Head of caudate nucleus (tissue), 42 donors: ENCODE measurements at regions not wholly inside any gene's neighbourhood (a gene's known extent, or its start where the extent isn't known, plus 50 kb on each side); places are given as distances from the start of the nearest gene placed in this dataset.
A peak's percentile ranks its signal among the peaks of the same experiment; 100 is the strongest.
"Not testable (repeated sequence)": the region's sequence is repeated elsewhere in the genome, so short reads cannot be mapped to it uniquely, and the experiment has no call there.

Experiments
- DNase-seq, 42 donors: peaks; one replicate each; pipeline versions ENCODE4 v3.0.0 to v3.0.0-alpha.2; 2020 to 2021; ENCODE audit warnings: mixed read lengths in 7 of 42
- intact Hi-C: fragments of 100-400 bp; cut with DNase I; formaldehyde crosslinking; loops from one replicate; pipeline ENCODE4 v1.15.0; 2022

GRCh38 chr2:129481306-129482219, 497.9 kb upstream of the RAB6C start:
- intact Hi-C loops, result no loop called here
- DNase-seq, result no peak

GRCh38 chr2:129482626-129483025, 496.8 kb upstream of the RAB6C start:
- intact Hi-C loops, result no loop called here

GRCh38 chr2:129483366-129483765, 496.1 kb upstream of the RAB6C start:
- peak in 26 of 42 donors; percentile 22 to 75 (median 40) for DNase-seq
- intact Hi-C loops, result no loop called here

More at GRCh38 chr2:129482626-129483025, 496.8 kb upstream of the RAB6C start:
- no peak for DNase-seq

GRCh38 chr2:129484999-129485897, 494.2 kb upstream of the RAB6C start:
- no peak for DNase-seq
- intact Hi-C loops, result no loop called here

- intact Hi-C loops, result no loop called here
- no peak for DNase-seq
These were observed 491.1 kb upstream of the RAB6C start for GRCh38 chr2:129488376-129488775.

- DNase-seq, result no peak
- intact Hi-C loops, result no loop called here
These were observed 488.8 kb upstream of the RAB6C start for GRCh38 chr2:129490641-129491040.

GRCh38 chr2:129491308-129491707, 488.2 kb upstream of the RAB6C start:
- intact Hi-C loops, result no loop called here
- no peak for DNase-seq

- no peak for DNase-seq
- intact Hi-C loops, result no loop called here
These were observed 486.9 kb upstream of the RAB6C start for GRCh38 chr2:129492548-129492947.

GRCh38 chr2:129499747-129500146, 479.7 kb upstream of the RAB6C start:
- DNase-seq, result no peak
- intact Hi-C loops, result no loop called here

- DNase-seq, result no peak
- intact Hi-C loops, result no loop called here
These were observed 476.7 kb upstream of the RAB6C start for GRCh38 chr2:129502781-129503180.

- DNase-seq, result no peak
- intact Hi-C loops, result no loop called here
These were observed 474.8 kb upstream of the RAB6C start for GRCh38 chr2:129504646-129505045.

GRCh38 chr2:129518937-129519336, 460.5 kb upstream of the RAB6C start:
- intact Hi-C loops, result no loop called here
- no peak for DNase-seq

GRCh38 chr2:129532158-129532557, 447.3 kb upstream of the RAB6C start:
- intact Hi-C loops, DNase-seq: not testable (repeated sequence)

GRCh38 chr2:129548880-129549279, 430.6 kb upstream of the RAB6C start:
- DNase-seq, result no peak
- intact Hi-C loops, result no loop called here

GRCh38 chr2:129550536-129550935, 428.9 kb upstream of the RAB6C start:
- DNase-seq, result no peak
- intact Hi-C loops, result no loop called here

GRCh38 chr2:129554373-129554772, 425.1 kb upstream of the RAB6C start:
- DNase-seq, result no peak
- intact Hi-C loops, result no loop called here

GRCh38 chr2:129559101-129559500, 420.4 kb upstream of the RAB6C start:
- intact Hi-C loops, result no loop called here
- no peak for DNase-seq

GRCh38 chr2:129565551-129566109, 413.8 kb upstream of the RAB6C start:
- DNase-seq, result no peak
- intact Hi-C loops, result no loop called here

- intact Hi-C loops, DNase-seq: not testable (repeated sequence)
These were observed 408.7 kb upstream of the RAB6C start for GRCh38 chr2:129570812-129571211.

GRCh38 chr2:129575431-129575830, 404.0 kb upstream of the RAB6C start:
- intact Hi-C loops, result no loop called here
- DNase-seq, result no peak
